GM19397 (cell line): ENCODE measurements at regions not wholly inside any gene's neighbourhood (a gene's known extent, or its start where the extent isn't known, plus 50 kb on each side); places are given as distances from the start of the nearest gene placed in this dataset.
"Not testable (repeated sequence)": the region's sequence is repeated elsewhere in the genome, so short reads cannot be mapped to it uniquely, and the experiment has no call there.

Experiments
- ATAC-seq: cut with Tn5 transposase; IDR thresholded peaks from one replicate; pipeline ENCODE4 v1.9.1; 2021; ENCODE audit warnings: mild to moderate bottlenecking, moderate library complexity; ENCODE audit not compliant: unreplicated experiment

- no peak for ATAC-seq
Measured at GRCh38 chr4:163077680-163078079, 89.0 kb downstream of the NAF1 start.

DNA sequence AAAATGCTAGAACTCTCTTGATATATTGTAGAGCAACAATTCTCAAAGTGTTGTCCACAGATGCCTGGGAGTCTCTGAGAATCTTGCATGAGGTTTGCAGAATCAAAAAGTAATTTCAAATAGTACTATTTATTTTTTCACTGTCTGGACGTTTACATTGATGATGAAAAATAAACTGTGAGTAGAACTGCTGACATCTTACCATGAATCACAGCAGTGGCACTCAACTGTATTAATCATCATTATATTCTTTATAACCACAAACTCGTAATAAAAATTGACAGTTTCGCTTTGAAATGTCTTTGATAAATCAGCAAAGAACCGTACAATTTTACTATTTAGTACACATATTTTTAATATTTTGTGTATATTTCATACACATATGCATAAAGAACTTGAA is 94.5 kb downstream of the NAF1 start:
- no peak for ATAC-seq

GRCh38 chr4:163071308-163071707 is 95.4 kb downstream of the NAF1 start:
- no peak for ATAC-seq

GRCh38 chr4:163070023-163070422 is 96.7 kb downstream of the NAF1 start:
- no peak for ATAC-seq

GRCh38 chr4:163063891-163064290 is 102.8 kb downstream of the NAF1 start:
- no peak for ATAC-seq

GRCh38 chr4:163048447-163048846 is 118.2 kb downstream of the NAF1 start:
- ATAC-seq: peak; percentile 89

GRCh38 chr4:163042306-163042705 is 124.4 kb downstream of the NAF1 start:
- peak; percentile 73 for ATAC-seq

GRCh38 chr4:163017135-163017534 is 149.6 kb downstream of the NAF1 start:
- ATAC-seq: no peak

- ATAC-seq: no peak
Measured at GRCh38 chr4:163012816-163013215, 153.9 kb downstream of the NAF1 start.

DNA sequence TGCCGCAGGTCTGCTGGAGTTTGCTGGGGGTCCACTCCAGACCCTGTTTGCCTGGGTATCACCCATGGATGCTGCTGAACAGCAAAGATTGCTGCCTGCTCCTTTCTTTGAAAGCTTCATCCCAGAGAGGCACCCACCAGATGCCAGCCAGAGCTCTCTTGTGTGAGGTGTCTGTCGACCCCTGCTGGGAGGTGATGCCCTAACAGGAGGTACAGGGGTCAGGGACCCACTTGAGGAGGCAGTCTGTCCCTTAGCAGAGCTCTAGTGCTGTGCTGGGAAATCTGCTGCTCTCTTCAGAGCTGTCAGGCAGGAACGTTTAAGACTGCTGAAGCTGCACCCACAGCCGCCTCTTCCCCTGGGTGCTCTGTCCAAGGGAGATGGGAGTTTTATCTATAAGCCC is 162.7 kb downstream of the NAF1 start:
- ATAC-seq: no peak

DNA sequence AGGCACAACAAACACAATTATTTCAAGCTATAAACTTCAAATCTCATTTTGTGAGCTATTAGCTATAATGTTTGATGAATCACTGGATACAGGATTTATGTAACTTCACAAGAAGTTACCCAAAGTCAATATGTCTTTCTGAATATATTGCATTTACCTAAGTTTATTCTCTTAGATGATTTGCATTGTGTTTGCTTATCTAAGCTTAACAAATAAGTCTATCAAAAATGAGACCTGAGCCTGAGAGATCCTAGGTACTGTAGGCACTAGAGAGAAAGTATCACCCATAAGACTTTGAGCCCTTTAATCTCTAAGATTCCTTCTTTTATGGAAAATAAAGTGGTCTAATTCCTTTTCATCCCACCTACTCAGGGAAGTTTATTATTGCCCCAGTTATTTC is 178.2 kb downstream of the NAF1 start:
- no peak for ATAC-seq

- no peak for ATAC-seq
Measured at GRCh38 chr4:162985131-162985530, 181.6 kb downstream of the NAF1 start.

DNA sequence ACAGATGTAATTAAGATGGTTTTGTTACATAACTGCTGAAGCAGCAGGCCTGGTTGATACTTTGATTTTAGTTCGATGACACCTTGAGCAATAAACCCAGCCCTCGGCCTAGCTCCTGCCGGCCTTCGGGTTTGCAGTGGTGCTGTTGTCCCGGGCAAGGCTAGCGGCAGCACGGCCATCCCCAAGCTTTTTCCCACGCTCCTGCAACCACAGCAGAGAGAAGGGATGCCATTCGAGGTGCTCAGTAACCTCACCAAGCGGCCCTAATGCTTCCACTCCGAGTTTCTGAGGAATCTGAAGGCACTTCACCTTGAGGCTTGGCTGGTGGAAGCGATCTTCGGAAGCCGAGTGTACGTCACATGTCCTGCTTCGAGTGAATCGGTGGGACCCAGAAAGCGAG is 182.1 kb downstream of the NAF1 start:
- no peak for ATAC-seq

GRCh38 chr4:162981823-162982222 is 184.9 kb downstream of the NAF1 start:
- ATAC-seq: no peak

GRCh38 chr4:162978398-162978797 is 188.3 kb downstream of the NAF1 start:
- no peak for ATAC-seq

- no peak for ATAC-seq
Measured at GRCh38 chr4:162977788-162978187, 188.9 kb downstream of the NAF1 start.

DNA sequence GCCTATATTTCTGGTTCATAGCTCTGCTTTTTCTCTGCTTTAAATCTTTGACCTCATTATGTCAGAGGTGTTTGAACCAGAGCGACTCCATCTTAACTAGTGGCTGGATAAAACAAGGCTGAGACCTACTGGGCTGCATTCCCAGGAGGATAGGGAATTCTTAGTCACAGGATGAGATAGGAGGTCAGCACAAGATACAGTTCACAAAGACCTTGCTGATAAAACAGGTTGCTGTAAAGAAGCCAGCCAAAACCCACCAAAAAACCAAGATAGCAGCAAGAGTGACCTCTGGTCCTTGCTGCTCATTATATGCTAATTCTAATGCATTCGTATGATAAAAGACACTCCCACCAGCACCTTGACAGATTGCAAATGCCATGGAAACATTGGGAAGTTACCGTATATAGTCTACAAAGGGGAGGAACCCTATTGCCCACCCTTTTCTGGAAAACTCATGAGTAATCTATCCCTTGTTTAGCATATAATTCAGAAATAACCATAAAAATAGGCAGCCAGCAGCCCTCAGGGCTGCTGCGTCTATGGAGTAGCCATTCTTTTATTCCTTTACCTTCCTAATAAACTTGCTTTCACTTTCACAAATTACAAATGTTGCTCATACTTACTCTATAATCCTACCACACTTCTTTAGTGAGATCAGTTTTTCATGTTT is 193.9 kb downstream of the NAF1 start:
- ATAC-seq: no peak

DNA sequence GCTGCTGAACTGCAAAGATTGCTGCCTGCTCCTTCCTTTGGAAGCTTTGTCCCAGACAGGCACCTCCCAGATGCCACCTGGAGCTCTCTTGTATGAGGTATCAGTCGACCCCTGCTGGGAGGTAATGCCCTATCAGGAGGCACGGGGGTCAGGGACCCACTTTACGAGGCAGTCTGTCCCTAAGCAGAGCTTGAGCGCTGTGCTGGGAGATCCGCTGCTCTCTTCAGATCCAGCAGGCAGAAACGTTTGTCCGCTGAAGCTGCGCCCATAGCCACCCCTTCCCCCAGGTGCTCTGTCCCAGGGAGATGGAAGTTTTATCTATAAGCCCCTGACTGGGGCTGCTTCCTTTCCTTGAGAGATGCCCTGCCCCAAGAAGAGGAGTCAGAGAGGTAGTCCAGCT is 197.5 kb downstream of the NAF1 start:
- no peak for ATAC-seq

GRCh38 chr4:162965978-162966377 is 200.7 kb downstream of the NAF1 start:
- ATAC-seq: not testable (repeated sequence)

- no peak for ATAC-seq
Measured at GRCh38 chr4:162959046-162959445, 207.6 kb downstream of the NAF1 start.

- no peak for ATAC-seq
Measured at GRCh38 chr4:162957521-162958143, 209.1 kb downstream of the NAF1 start.

DNA sequence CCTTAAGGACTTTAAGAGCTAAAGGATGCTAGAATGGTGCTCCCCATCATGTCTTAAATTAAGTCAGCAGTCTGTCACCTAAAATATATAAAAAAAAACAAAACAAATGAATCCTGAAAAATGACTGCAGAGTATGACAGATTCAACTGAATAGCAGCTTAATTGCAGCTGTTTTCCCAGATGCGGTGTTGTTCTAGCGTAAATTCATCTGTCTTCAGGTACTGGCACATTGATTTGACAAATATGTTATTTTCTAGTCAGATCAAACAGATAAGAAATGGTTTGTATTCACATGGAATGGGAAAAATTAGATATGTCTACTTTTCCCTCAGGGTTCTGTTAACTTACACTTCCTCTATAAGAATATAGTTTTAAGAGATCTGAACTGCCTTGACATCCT is 211.7 kb downstream of the NAF1 start:
- ATAC-seq: no peak

DNA sequence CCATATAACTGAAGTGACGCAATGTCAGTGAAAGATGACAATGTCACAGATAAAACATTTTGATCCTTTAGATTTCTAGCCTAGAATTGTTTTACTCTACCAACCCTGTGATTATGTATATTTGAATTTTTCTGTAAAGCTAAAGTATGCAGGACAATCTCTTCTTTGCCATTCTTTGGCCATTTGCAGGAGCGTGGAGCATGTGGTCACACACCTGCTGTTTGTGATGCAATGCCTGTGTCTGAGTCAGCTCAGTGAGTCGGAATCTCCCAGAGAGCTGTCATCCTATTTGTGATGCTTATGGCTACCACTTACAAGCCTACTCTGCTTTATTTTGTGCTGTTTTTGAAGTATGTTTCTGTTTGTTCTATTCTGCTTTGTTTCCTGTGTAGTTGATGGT is 214.5 kb downstream of the NAF1 start:
- ATAC-seq: no peak
